HFFc6 (cell line): ENCODE measurements at regions not wholly inside any gene's neighbourhood (a gene's known extent, or its start where the extent isn't known, plus 50 kb on each side); places are given as distances from the start of the nearest gene placed in this dataset.

Experiments used
- DNase-seq: peaks from one replicate; pipeline ENCODE4 v3.0.0-alpha.2; 2018
- H3K27ac Mint-ChIP-seq: 2 replicates; pipeline ENCODE4 v1.8.0; 2020; ENCODE audit warnings: mild to moderate bottlenecking, mixed read lengths
- H3K27me3 Mint-ChIP-seq: 2 replicates; pipeline ENCODE4 v1.8.0; 2021; ENCODE audit warnings: mild to moderate bottlenecking, moderate library complexity, mixed read lengths; ENCODE audit not compliant: insufficient read depth
- H3K36me3 Mint-ChIP-seq: 2 replicates; pipeline ENCODE4 v1.8.0; 2021; ENCODE audit warnings: low read depth, mixed read lengths
- H3K4me1 Mint-ChIP-seq: 2 replicates; pipeline ENCODE4 v1.8.0; 2020; ENCODE audit warnings: low read depth, mixed read lengths
- H3K4me3 Mint-ChIP-seq: 2 replicates; pipeline ENCODE4 v1.8.0; 2020; ENCODE audit warnings: mild to moderate bottlenecking, moderate library complexity, mixed read lengths
- H3K9me3 Mint-ChIP-seq: 2 replicates; pipeline ENCODE4 v1.8.0; 2020; ENCODE audit warnings: mild to moderate bottlenecking, mixed read lengths
- TF ChIP-seq, protein P1 (sequence below): fragments of 200-600 bp; sonication (generic); IDR thresholded peaks from 2 replicates; pipeline ENCODE4 v1.5.0; 2021; ENCODE audit warnings: antibody characterized with exemption, mild to moderate bottlenecking

DNA sequence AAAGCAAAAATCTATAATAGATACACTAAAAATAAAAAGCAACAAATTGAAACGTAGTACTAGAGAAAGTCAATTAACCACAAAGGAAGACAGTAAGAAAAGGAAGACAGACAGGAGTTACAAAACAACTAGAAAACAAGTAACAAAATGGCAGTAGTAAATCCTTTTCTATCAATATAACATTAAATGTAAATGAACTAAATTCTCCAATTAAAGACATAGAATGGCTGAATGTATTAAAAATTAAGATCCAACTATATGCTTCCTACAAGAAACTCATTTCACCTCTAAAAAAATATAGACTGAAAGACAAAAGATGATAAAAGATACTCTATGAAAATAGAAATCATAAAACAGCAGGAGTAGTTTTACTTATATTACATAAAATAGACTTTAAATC lies 79.1 kb downstream of the CTH start:
- Mint-ChIP-seq H3K4me3 (no peak overlapping the region), H3K9me3 (no peaks in the 10 kb centered on the region), H3K4me1 (peaks cover 19% of the 10 kb centered on the region), H3K36me3 (no peaks in the 10 kb centered on the region), H3K27ac (no peak overlapping the region), H3K27me3 (peaks cover 6% of the 10 kb centered on the region; the same call in 1 of the 2 replicates)
- DNase-seq: no peak
- TF ChIP-seq, protein P1, sequence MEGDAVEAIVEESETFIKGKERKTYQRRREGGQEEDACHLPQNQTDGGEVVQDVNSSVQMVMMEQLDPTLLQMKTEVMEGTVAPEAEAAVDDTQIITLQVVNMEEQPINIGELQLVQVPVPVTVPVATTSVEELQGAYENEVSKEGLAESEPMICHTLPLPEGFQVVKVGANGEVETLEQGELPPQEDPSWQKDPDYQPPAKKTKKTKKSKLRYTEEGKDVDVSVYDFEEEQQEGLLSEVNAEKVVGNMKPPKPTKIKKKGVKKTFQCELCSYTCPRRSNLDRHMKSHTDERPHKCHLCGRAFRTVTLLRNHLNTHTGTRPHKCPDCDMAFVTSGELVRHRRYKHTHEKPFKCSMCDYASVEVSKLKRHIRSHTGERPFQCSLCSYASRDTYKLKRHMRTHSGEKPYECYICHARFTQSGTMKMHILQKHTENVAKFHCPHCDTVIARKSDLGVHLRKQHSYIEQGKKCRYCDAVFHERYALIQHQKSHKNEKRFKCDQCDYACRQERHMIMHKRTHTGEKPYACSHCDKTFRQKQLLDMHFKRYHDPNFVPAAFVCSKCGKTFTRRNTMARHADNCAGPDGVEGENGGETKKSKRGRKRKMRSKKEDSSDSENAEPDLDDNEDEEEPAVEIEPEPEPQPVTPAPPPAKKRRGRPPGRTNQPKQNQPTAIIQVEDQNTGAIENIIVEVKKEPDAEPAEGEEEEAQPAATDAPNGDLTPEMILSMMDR: no peak

DNA sequence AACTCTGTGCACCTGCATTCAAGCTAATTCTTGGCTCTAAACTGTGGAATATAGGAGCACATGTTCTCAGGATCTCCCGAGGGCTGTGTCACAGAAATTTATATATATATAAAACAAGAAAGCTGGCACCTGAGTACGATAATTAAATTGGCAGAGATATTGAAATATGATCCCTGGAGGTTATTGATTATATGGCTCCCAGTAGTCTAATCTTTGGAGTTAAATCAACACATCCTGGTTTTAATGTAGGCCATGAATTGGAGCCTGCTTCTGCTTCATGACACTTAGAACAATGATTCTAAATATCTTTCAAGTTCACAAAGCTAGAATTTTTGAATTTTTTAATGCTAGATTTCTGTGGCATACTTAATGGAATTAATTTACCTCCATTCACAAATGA lies 84.3 kb downstream of the CTH start:
- no peaks in the 10 kb centered on the region for H3K36me3 Mint-ChIP-seq
- H3K27me3 Mint-ChIP-seq: peaks cover 6% of the 10 kb centered on the region; the same call in 1 of the 2 replicates
- H3K4me1 Mint-ChIP-seq: no peaks in the 10 kb centered on the region
- H3K9me3 Mint-ChIP-seq: no peaks in the 10 kb centered on the region
- no peak overlapping the region for H3K27ac Mint-ChIP-seq
- no peak overlapping the region for H3K4me3 Mint-ChIP-seq
- TF ChIP-seq, protein P1: no peak
- no peak for DNase-seq

DNA sequence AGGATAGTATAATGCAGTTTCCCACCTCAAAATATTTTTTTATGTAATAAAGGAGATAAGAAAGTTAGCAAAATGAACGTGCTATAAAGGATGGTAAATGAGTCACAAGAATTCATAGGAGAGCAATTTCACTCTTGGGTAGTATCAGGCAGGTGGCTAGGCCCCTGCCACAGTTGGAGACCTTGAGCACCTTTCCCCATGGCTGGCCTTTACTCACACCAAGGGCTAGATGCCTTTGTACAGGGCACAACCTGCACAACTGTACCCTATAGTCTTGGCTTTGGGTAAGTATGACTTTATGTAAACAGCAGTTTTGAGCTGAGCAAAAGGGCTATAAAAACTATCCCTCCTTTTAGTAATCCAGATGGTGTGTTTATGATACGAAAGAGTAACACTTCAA lies 85.1 kb downstream of the CTH start:
- H3K9me3 Mint-ChIP-seq: no peaks in the 10 kb centered on the region
- H3K4me1 Mint-ChIP-seq: no peaks in the 10 kb centered on the region
- H3K4me3 Mint-ChIP-seq: no peak overlapping the region
- TF ChIP-seq, protein P1: no peak
- H3K27ac Mint-ChIP-seq: no peak overlapping the region
- no peaks in the 10 kb centered on the region for H3K36me3 Mint-ChIP-seq
- DNase-seq: no peak
- H3K27me3 Mint-ChIP-seq: peaks cover 5% of the 10 kb centered on the region; the same call in 1 of the 2 replicates

DNA sequence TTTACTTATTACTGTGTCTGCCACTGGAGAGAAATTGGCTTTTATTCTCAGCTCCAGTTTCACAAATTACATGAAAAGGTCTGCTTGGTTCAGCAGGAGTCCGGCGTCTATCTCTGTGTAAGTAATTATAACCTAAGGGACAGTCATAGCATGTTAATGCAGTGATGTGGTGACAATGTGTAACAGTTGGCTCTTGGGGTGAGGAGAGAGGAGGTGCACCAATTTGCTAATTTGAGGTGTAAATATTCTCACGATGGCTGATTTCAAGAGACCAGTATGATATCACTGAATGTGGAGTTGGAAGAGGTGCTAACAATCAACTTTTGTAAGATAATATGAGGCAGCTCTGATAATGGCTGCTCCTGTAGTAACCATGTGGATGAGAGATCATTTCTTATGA lies 86.1 kb downstream of the CTH start:
- Mint-ChIP-seq H3K36me3 (no peaks in the 10 kb centered on the region), H3K4me1 (no peaks in the 10 kb centered on the region), H3K9me3 (no peaks in the 10 kb centered on the region), H3K27ac (no peak overlapping the region), H3K27me3 (peaks cover 5% of the 10 kb centered on the region; the same call in 1 of the 2 replicates), H3K4me3 (no peak overlapping the region)
- TF ChIP-seq, protein P1: no peak
- no peak for DNase-seq

DNA sequence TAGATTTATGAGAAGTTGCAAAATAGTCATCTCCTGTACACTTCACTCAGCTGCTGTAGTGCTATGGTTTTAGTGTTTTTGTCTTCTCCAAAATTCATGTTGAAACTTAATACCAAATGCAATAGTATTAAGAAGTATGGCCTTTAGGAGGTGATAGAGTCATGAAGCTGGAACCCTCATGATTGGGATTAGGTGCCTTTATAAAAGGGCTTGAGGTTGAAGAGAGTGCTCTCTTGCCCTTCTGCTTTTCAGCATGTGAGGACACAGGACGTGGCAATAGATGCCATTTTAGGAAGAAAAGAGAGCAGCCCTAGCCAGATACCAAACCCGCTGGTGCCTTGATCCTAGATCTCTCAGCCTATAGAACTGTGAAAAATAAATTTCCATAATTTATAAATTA lies 87.6 kb downstream of the CTH start:
- DNase-seq: no peak
- Mint-ChIP-seq H3K27ac (no peak overlapping the region), H3K36me3 (no peaks in the 10 kb centered on the region), H3K27me3 (peaks cover 5% of the 10 kb centered on the region; the same call in 1 of the 2 replicates), H3K4me1 (peaks cover 8% of the 10 kb centered on the region), H3K9me3 (no peaks in the 10 kb centered on the region), H3K4me3 (no peak overlapping the region)
- TF ChIP-seq, protein P1: no peak

DNA sequence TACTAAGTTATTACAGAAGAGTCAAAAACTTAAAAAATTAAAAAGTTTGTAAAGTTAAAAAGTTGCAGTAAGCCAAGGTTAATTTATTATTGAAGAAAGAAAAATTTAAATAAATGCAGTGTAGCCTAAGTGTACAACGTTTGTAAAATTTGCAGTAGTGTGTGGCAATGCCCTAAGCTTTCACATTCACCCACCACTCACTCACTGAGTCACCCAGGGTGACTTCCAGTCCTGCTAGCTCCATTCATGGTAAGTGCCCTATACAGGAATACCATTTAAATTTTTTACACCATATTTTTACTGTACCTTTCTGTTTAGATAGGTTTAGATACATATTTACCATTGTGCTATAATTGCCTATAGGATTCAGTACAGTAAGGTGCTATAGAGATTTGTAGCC lies 88.6 kb downstream of the CTH start:
- H3K27ac Mint-ChIP-seq: no peak overlapping the region
- peaks cover 14% of the 10 kb centered on the region for H3K4me1 Mint-ChIP-seq
- TF ChIP-seq, protein P1: no peak
- no peaks in the 10 kb centered on the region for H3K27me3 Mint-ChIP-seq
- no peak for DNase-seq
- no peaks in the 10 kb centered on the region for H3K36me3 Mint-ChIP-seq
- H3K4me3 Mint-ChIP-seq: no peak overlapping the region
- no peaks in the 10 kb centered on the region for H3K9me3 Mint-ChIP-seq
